ENCODE measurements at regions not wholly inside any gene's neighbourhood (a gene's known extent, or its start where the extent isn't known, plus 50 kb on each side); places are given as distances from the start of the nearest gene placed in this dataset.

DNA sequence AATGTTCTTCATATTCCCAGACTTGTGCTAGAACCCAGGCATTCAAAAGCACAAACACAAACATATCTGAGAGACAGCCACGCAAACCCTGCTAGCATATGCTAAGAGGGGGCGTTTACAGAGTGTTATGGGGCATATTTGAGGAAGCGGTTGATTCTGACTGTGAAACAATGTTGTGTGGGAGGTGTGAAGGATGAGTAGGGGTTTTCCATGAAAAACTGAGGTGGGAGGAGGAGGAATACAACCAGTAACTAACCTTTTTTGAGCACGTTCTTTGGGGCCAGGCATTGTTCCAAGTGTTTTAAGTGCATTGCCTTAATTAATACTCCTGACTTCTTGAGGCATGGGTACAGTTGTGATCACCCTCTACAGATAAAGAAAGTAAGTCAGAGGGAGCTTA is 499.5 kb downstream of the AACS start:
- no peak for DNase-seq (ENCODE audit: low read depth, low spot score)
- TF ChIP-seq, protein P1, sequence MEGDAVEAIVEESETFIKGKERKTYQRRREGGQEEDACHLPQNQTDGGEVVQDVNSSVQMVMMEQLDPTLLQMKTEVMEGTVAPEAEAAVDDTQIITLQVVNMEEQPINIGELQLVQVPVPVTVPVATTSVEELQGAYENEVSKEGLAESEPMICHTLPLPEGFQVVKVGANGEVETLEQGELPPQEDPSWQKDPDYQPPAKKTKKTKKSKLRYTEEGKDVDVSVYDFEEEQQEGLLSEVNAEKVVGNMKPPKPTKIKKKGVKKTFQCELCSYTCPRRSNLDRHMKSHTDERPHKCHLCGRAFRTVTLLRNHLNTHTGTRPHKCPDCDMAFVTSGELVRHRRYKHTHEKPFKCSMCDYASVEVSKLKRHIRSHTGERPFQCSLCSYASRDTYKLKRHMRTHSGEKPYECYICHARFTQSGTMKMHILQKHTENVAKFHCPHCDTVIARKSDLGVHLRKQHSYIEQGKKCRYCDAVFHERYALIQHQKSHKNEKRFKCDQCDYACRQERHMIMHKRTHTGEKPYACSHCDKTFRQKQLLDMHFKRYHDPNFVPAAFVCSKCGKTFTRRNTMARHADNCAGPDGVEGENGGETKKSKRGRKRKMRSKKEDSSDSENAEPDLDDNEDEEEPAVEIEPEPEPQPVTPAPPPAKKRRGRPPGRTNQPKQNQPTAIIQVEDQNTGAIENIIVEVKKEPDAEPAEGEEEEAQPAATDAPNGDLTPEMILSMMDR (IDR thresholded peaks at IDR 0.05; ENCODE audit: insufficient read depth, low read length, missing control alignments) = no peak
- CTCF ChIA-PET = no interaction called here
- H3K4me3 ChIP-seq (ENCODE audit: low read depth, low read length) = no peak overlapping the region
- POLR2A ChIA-PET = no interaction called here

DNA sequence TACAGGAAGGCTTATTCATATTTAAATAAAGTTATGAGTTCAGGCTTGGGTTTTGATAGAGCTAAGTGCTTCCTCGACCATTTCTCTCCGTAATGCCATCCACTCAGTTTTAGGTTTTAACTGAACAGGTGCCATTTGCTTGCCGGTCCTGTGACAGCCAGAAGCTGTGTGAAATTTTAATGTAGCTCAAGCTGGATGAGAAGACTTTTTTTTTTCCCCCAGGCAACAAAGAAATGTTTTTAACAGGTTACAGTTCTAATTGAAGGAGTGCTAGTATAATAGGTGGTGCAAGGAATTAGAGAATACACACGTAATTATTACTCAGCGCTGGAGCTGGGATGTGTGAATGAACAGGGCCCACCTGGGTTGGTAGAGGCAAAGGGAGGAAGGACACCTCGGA is 502.3 kb downstream of the AACS start:
- POLR2A ChIA-PET = no interaction called here
- no peak for DNase-seq (ENCODE audit: low read depth, low spot score)
- TF ChIP-seq, protein P1 (IDR thresholded peaks at IDR 0.05; ENCODE audit: insufficient read depth, low read length, missing control alignments) = no peak
- CTCF ChIA-PET = no interaction called here
- H3K4me3 ChIP-seq (ENCODE audit: low read depth, low read length) = no peak overlapping the region

DNA sequence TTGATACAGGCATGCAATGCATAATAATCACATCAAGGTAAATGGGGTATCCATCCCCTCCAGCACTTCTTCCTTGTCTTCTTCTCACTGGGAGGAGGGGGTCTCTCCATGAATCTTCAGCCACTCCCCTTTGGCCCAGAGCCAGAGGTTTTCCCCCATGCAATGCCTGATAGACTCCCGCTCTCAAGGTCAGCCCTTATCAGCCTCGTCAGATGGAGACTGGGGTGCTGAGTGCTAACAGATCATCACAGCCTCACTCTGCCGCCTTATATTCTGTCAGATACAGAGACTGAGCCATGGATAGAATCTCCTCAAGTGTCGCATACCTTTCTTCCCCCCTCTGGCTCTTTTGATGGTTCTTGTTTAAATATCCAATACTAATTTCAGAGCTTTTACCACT is 503.1 kb downstream of the AACS start:
- POLR2A ChIA-PET = no interaction called here
- CTCF ChIA-PET = no interaction called here
- TF ChIP-seq, protein P1 (IDR thresholded peaks at IDR 0.05; ENCODE audit: insufficient read depth, low read length, missing control alignments) = no peak
- no peak overlapping the region for H3K4me3 ChIP-seq (ENCODE audit: low read depth, low read length)
- DNase-seq (ENCODE audit: low read depth, low spot score) = no peak

DNA sequence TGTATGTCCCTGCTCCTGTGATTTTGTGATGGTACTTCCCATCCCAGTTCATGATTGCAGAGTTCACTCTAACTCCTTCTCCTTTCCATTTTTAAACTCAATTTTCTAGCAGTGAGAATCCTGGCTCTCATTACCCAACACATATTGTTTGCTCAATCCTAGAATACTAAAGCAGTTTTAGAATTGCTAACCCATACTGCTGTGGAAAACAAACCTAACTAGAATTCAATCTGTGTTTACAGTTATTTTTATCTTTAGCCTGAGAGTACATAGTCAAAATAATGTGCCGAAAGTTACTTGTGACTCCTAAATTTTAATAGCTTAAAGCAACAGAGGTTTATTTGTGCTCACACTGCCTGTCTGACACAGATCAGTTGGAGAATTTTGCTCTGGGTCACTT is 508.0 kb downstream of the AACS start:
- no peak overlapping the region for H3K4me3 ChIP-seq (ENCODE audit: low read depth, low read length)
- POLR2A ChIA-PET = no interaction called here
- TF ChIP-seq, protein P1 (IDR thresholded peaks at IDR 0.05; ENCODE audit: insufficient read depth, low read length, missing control alignments) = no peak
- CTCF ChIA-PET = no interaction called here
- DNase-seq (ENCODE audit: low read depth, low spot score) = no peak

DNA sequence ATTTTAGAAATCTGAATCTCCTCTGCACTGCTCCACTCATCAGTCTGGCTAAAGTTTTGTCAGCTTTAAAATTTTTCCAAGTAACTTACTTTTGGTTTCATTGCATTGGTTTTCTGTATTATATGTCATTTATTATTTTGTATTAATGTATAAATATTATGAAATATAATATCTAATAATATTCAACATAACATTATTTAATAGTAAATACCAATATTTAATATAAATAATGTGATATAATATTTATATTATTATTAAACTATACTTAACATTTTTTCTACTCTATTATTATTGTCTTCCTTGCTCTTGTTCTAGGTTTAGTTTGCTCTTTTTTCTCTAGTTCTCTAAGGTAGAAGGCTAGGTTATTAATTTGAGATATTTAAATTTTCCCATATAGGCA is 512.1 kb downstream of the AACS start:
- ChIA-PET CTCF (no interaction called here), POLR2A (no interaction called here)
- H3K4me3 ChIP-seq (ENCODE audit: low read depth, low read length) = no peak overlapping the region
- no peak for DNase-seq (ENCODE audit: low read depth, low spot score)
- TF ChIP-seq, protein P1 (IDR thresholded peaks at IDR 0.05; ENCODE audit: insufficient read depth, low read length, missing control alignments) = no peak

DNA sequence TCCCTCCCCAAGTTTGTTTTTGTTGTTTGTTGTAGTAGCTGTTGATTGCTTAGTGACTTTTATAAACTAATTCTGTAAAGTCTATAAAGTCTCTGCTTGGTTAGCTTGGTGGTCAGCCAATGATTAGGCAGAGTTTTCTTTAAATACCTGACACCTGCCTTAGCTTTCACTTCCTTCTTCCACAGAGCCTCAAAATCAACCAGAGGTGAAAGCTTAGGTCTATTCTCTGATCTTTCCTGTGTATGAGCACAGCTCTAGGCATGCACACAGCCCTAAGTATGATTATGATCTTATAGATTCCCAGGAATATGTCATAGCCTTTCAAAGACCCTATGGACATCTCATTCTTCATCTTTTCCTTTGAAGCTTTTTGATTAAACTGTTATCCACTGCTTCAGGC is 514.7 kb downstream of the AACS start:
- ChIA-PET CTCF (no interaction called here), POLR2A (no interaction called here)
- TF ChIP-seq, protein P1 (IDR thresholded peaks at IDR 0.05; ENCODE audit: insufficient read depth, low read length, missing control alignments) = no peak
- H3K4me3 ChIP-seq (ENCODE audit: low read depth, low read length) = no peak overlapping the region
- no peak for DNase-seq (ENCODE audit: low read depth, low spot score)
